ENCODE measurements at regions not wholly inside any gene's neighbourhood (a gene's known extent, or its start where the extent isn't known, plus 50 kb on each side); places are given as distances from the start of the nearest gene placed in this dataset.

DNA sequence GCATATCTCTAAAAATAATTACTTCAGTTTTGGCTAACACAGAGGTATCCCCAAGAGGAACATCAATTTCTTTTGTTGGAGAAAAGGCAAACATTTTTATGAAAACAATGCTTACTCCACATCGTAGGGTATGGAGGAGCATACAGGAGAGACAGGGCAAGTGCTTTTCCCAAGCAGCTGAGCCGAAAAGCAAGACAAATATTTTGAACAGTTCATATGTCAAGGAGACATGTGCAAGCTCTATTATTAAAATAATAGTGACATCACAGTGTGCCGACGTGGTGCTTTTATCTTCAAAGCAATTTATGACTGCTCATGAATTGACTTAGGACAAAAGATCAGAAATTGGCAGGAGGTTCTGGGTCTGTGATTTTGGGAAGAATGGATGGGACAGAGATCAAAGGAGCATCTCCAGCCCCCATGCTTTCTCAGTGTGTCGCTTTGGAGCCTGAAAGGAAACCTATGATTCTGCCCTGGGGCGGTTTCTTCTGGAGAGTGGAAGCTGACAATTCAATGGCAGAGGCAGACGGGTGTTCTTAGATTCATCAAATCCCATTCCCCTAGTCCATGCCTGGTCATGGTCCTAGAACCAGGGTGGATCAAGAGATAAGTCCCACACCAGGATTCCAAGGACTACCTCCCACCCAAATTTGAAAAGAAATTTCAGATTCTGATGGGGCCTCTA, 97.1 kb downstream of the JCAD start:
- DNase-seq: no peak

DNA sequence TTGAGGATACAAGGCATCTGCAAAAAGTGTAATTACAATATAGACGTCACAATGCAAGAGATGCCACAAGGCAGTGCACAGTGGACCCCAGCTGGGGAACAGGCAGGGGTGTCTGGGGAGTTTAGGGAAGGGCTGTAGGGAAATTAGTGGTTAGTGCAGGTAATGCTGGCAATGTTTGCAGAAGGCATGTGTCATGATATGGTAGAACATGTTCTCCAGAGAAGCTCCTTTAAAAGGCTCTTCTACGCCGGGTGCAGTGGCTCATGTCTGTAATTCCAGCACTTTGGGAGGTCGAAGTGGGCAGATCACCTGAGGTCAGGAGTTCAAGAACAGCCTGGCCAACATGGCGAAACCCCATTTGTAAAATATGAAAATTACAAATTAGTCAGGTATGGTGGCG, 98.0 kb downstream of the JCAD start:
- DNase-seq: no peak

DNA sequence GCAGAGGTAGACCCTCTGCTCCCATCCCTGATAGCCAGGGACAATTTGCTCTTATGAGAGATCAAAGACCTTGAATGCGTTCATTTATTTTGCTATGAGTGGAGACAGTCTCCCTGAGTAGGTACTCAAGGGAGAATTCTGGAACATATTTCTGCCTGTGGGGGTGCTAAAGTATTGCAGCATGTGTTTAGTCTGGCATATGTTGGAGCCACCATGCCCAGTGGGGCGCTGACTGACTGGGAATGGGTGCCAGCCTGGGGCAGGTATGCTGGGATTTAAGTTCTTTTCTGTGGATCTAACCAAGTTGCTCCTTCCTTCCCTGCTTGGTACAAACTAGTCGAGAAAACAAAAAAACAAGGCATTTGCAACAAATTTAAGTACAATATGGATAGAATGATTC, 99.1 kb downstream of the JCAD start:
- DNase-seq: no peak

DNA sequence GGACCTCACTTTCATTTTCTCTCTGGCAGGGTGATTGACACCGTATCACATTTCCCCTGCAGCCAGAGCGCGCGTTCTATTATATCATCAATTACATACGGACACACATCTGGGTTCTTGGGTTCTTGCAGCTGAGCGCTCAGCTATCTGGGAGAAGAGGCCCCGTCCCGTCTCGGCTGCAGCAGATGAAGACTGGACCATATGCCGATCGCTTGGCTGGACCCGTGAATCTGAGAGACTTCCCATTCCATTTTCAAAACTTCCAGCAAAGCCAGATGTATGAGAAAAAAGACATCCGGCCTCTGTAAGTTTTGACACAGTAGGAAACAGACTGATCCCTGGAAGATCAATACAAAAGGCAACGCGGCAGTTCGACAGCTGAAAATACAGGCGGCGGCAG, 99.8 kb downstream of the JCAD start:
- DNase-seq: no peak

DNA sequence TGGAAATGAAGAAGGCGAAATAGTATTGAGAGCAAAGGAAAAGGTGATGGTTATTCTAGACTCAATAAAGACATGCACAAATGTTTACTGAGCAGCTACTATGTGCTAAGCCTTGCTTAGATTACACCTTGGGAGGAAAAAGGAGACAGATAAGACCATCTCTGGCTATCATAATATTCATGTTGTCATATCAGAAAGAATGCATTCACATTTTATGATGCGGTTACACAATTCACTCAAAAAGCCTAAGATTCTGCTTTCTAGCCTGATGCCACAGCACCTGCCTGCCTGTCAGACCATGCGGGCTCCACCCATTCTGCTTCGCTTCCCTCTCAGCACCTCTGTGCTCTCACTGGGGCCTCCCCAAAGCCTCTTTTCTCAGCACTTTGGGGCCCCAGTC, 100.9 kb downstream of the JCAD start:
- DNase-seq: no peak

DNA sequence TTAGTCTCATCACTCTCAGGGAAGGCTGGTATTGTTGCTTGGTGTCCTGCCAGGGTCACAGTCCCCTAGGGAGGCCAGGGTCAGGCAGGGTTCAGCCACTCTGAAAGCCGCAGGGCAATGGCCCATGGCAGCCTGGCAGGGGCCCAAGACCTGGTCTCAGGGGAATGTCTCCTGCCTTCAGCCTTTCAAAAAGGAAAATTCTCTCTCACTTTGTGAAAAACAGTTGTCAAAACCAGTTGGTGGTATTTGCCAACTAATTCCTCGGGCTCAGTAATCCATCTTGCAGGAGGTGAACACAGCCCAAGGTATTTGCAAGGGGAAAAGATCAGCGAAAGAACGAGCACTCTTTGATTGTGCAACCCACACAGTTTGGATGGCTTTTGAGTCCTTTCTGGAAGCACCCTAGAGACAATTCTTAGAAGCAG, 101.5 kb downstream of the JCAD start:
- DNase-seq: no peak

DNA sequence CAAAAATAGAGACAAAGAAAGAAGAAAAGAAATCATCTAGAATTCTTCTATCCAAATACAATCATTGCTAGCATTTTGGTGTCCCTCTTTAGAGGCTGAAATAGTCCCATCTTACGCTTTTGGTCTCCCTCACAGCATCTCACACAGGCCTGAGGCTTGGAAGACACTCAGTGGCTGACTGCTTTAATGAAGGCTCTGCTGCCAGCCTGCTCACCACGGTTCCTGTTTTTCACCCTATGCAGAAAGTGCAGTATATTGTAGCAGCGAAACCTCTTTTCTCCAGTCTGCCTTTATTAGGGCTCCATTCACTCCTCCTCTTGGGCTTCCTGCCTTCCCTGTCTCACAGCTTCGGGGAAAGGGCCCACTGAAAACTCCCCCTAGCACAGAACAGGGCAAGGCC, 102.2 kb downstream of the JCAD start:
- DNase-seq: no peak

DNA sequence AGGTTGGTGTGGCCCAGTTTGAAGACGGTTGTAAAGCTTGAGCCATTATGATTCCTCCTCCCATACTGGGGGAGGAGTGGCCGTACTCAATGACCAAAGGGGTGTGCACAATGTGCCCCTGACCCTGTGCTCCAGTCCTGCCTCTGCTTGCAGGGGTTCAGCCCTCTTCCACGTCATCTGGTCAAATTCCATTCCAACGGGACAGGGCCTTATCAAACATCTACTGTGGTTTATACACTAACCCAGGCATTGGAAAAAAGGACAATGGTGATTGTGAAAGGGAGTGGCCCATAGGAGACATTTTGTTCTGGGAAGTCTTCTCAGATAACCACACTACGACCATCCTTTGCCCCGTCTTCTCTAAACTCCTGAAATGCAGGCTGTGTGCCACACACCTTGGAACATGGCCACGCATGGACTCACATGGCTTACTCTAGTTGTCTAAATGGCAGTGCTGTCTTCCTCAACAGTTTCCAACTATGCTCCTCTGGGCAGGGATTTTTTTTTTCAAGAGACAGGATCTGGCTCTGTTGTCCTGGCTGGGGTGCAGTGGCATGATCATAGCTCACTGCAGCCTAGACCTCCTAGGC, 103.0 kb downstream of the JCAD start:
- DNase-seq: no peak

DNA sequence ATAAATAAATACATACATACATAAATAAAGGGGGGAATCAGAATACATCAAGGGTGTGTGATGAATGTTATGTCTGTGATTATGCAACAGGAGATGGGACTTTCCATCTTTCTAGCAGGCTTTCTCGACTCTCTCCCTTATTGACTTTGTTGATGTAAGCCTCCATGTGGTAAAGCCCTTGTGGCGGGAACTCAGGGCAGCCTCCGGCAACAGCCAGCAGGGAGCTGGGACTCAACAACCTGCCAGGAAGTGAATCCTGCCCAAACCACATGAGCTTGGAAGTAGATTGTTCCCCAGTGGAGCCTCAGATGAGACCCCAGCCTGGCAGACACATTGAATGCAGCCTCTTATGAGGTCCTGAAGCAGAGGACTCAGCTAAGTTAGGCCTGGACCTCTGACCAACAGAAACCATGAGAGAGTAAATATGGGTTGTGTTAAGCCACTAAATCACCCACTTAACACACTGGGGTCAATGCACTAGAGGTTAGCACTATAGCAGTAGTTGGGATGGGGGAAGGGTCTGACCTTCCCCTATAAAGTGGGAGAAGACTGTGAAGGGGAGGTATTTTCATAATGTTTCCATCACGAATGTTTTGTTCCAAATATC, 104.0 kb downstream of the JCAD start:
- no peak for DNase-seq

DNA sequence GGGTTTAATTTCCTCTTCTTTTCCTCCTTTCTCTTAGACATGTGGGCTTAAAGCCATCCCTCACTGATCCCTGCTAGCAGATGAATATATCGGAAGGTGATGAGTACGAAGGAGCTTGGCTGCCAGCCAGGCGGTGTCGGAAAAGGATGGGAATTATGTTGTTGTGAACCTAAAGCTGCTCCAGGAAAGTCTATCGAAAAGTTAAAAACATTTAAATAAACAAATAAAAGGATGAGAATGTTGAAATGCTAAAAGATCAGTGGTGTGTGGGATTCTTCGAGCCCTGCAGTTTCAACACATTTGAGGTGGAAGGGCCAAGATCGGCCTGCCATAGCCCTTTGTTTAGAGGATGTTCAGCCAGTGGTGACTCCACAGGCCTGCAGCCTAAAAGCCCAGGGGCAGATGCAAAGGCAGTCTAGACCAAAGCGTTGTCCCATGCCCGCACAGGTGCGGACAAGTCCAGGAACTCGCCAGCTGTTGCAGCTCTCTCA, 107.9 kb downstream of the JCAD start:
- DNase-seq: no peak

DNA sequence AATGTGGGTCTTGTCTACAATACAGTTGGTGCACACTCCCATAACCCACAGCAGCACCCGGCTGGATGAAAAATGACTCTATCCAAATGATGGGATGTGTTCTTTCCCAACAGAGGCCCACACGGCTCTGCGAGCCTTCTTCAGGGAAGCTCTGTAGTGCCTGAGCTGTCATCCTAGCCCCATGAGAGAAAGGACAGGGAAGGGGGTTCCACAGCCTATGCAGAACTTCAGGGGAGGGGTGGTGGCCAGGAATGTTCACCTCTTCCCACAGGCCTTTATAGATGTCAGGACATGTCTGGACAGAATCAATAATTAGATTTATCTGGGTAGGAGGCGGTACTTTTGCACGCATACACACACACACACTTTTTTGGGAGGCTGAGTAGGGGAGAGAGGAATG, 109.0 kb downstream of the JCAD start:
- DNase-seq: no peak

DNA sequence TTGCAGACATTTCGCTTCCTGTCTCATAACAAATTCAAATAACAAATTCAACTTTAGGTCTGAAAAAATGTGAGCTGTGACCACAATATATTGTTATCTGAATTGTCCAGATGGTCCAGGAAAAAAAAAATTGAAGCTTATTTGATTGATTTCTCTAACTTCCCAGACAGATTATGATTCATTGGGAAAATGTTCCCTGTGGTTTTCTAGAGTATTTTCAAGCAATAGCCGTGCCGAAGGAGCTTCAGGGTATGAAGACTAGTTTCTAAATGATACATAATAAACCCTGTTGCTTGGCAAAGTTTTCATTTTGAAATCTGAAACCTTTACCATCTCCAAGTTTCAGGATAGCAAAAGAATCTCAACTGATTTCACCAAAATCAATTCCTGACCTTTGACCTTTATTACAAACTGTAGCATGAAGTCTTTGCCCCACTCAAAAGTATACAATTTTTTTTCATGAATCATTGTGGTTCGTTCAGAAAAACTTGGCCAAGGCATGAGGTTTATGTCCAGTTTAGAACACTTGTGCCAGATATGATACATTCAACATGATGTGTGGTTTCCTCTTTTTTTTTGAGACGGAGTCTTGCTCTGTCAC, 109.9 kb downstream of the JCAD start:
- no peak for DNase-seq

DNA sequence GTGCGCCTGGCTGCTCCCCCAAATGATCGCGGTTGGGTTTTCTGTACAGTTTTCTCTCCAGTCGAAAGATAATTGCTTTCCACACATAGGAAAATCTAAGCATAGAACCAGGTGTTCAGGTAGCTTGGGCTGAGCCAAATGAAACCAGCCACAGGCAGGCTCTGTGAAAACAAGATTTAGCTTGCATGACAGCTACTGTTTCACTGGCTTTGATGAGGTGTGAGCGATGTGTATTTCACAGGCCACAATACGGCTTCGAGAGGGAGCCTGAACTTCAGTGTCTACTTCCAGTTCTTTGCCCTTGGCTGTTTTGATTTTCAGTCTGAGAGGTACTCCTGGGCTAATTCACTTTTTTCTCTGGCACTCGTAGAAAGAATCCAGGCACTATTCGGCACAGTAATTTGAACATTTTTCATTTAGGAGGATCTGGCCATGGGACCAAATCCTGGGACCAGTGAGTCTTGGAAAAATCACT, 110.5 kb downstream of the JCAD start:
- DNase-seq: no peak

DNA sequence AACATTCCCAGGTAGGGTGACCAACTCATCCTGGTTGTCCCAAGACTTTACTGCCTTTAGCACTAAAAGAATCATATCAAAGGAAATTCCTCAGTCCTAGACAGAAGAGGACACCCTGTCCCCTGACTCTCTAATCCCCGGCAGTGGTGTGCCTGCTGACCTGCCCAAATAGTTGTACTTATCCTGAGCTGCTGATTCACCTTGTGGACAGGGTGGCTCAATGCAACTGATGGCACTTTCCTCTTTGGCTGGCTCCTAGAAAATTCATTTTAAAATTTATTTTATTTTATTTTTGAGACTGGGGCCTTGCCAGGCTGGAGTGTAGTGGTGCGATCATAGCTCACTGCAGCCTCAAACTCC, 111.7 kb downstream of the JCAD start:
- DNase-seq: no peak

DNA sequence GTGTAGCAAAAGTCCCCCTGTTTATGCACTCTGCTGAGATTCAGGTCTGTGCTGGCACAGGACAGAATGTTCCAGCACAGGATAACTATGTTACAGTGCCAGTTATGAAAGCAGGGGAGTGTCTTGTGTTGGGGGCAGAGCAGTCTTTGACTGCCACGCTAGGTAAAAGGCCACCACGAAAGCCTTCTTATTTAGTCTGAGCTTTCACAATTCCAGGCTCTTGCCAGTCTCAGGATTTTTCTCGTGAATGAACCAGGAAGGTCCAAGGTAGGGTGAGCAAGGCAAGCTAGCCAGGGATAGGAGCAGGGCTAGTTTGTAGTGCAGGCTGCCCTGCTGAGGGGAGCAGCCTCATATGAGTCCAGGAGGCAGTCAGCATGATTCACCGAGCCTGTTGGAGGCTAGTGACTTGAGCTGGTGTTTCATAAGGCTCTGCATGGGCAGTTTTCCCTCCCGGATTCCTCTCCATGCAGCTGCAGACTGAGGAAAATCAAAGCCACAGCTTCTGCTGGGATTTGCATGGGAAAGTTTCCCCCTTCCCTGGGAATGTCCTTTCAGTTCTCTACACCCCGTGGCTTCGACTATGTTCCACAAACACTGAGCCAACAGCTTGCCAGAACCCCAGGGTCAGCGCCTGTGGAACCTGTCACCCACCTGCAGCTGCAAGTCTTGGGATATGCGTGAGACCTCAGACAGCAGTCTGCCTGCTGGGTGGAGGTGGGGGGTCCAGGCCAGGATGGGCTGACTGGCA, 112.3 kb downstream of the JCAD start:
- no peak for DNase-seq

DNA sequence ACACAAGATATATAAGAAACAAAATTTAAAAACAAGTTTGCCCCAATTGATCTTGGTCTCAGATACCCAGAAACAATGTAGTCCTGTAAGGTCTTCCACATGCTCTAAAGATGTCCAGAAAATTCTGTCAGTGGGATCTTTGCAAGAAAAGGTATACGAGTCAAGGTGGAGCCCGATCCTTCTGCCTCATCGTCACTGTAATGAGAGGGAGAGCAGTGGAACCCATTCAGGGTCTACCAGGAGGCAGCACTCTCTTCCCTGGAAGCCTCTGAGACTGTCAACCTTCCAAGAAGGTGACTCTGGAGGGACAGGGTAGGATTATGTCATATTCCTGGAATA, 112.8 kb downstream of the JCAD start:
- DNase-seq: no peak

DNA sequence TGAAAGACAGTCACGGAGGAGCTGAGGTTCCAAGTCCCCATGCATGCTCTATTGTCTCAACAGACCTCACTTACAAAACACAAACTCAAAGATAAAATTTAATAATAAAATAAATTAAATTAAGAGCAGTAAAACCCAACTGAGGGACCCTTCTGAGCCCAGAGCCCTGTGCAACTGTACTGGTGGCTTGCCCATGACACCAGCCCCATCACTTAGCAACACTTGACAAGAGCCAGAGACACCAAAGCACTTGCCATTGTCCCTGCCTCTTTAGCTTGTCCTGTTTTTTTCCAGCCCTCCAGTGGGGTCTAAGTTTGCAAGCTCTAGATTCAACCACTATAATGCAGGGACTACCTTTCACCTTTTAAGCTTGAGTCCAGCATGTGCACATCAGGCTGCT, 117.9 kb downstream of the JCAD start:
- DNase-seq: no peak

DNA sequence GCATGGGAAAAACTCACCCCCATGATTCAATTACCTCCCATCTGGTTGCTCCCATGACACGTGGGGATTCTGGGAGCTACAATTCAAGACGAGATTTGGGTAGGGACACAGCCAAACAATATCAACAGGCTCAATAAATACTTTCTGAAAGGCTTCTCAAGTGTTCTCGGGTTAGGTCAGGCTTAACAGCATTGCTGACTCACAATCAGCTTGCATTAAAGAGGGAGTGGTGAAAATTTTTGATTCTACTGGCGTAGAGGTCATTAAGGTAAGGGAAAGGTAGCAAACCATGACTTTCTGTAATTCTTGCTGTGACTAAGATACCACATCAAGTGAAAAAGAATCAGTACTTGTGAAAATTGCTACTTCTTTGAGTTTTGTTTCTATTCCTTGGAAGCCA, 126.4 kb downstream of the JCAD start:
- DNase-seq: no peak

DNA sequence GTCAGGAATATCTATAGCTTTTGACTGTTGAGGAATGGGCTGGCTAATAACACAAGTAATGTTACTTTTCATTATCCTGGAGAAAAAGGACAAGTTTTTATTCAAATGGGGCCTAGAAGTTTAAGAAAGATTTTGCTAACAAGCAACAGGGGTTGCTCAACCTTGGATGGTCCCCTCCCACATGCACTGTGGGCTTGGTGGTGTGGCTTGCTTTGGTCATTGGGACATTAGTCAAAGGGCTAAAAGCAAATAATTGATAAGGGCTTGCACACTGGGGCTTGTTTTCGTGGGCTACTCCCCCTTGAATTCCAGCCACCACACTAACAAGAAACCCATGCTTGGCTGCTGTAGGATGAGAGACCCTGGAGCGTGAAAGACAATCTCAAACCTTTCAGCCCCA, 127.6 kb downstream of the JCAD start:
- no peak for DNase-seq

DNA sequence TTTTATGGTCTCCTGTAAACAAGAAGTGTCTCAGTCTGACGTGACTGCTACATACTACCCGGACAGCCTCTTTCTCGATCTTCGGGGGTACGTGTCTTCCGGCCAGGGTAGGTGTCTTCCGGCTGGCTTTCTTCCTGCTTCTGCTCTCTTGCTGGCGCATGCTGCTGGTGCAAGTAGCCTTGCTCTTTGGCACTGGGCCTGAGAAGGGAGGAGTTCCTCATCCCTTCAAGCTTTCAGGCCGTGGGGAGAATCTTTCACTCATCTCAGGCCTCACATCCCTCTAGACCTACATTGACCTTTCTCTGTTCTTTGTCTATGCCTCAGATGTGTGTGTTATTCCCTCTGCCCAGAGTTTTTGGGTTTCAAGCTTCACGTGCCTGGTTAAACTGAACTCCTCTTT, 130.4 kb downstream of the JCAD start:
- DNase-seq: no peak

DNA sequence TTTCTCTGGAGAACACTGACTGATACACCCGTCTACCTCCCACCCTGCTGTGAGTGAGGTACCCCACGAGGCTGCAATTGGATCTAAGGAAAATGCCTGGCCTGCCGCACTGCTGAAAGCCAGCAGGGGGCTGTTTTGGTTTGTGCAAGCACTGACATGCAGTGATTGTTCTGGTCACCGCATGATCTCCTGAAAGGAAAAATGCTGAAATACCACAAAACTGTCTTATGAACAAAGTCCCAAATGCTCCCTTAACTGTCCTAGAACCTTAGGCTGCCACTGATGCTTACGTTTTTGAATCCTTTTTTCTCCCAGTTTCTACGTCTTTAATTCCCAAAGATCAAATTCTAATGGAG, 132.7 kb downstream of the JCAD start:
- no peak for DNase-seq

DNA sequence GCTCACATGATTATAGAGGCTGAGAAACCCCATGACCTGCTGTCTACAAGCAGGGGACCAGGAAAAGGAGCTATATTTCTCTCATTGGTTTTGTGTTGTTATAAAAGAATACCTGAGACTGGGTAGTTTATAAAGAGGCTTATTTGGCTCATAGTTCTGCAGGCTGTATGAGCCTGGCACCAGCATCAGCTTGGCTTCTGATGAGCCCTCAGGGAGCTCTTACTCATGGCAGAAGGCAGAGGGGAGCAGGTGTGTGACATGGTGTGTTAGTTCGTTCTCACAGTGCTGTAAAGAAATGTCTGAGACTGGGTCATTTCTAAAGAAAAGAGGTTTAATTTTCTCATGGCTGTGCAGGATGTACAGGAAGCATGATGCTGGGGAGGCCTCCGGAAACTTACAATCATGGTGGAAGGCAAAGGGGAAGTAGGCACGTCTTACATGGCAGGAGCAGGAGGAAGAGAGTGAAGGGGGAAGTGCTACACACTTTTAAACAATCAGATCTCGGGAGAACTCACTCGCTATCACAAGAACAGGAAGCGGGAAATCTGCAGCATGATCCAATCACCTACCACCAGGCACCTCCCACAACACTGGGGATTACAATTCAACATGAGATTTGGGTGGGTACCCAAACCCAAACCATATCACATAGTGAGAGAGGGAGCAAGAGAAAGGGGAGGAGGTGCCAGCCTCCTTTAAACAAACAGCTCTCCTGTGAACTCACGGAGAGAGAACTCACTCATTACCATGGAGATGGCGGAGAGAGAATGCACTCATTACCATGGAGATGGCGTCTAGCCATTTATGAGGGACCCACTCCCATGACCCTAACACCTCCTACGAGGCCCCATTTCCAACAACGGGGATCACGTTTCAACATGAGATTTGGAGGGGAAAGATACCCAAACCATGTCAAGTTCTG, 133.4 kb downstream of the JCAD start:
- DNase-seq: no peak

DNA sequence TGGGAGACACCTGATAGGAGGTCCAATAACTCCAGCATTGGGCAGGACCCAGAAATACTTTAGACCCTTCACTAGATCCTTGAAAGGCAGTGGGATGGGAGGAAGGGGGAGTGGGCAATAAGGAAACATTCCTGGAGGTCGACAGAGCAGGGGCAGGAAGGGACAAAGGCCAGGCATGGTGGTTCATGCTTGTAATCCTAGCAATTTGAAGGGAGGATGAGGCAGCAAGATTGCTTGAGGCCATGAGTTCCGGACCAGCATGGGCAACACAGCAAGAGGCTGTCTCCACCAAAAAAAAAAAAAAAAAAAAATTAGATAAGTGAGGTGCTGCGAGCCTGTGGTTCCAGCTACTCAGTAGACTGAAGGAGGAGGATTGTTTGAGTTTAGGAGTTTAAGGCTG, 134.9 kb downstream of the JCAD start:
- DNase-seq: no peak

Measured in AML-193 (cell line).